ENCODE measurements at regions not wholly inside any gene's neighbourhood (a gene's known extent, or its start where the extent isn't known, plus 50 kb on each side); places are given as distances from the start of the nearest gene placed in this dataset.

- no peak for TF ChIP-seq CTCF (IDR thresholded peaks at IDR 0.05)
These were observed 51.6 kb upstream of the PMCH start for GRCh38 chr12:102249079-102249841.
